Loucy (cell line): ENCODE measurements at regions not wholly inside any gene's neighbourhood (a gene's known extent, or its start where the extent isn't known, plus 50 kb on each side); places are given as distances from the start of the nearest gene placed in this dataset.

ENCODE experiments used
- CTCF ChIP-seq: fragments of 200-600 bp; sonication (generic); conservative IDR thresholded peaks from 2 replicates; pipeline ENCODE4 v1.5.1; 2014; ENCODE audit warnings: mild to moderate bottlenecking, antibody characterized with exemption, low read length
- EZH2phosphoT487 ChIP-seq: fragments of 200-600 bp; IDR thresholded peaks from 2 replicates; pipeline ENCODE4 v1.6.1; 2018; ENCODE audit warnings: antibody characterized with exemption, mild to moderate bottlenecking, moderate library complexity, borderline replicate concordance

GRCh38 chr5:159713773-159714172 is 202.5 kb upstream of the ADRA1B start:
- TF ChIP-seq EZH2phosphoT487 (no peak), CTCF (no peak)
